Endodermal cell (in vitro differentiated cells): ENCODE measurements at regions not wholly inside any gene's neighbourhood (a gene's known extent, or its start where the extent isn't known, plus 50 kb on each side); places are given as distances from the start of the nearest gene placed in this dataset.
A peak's percentile ranks its signal among the peaks of the same experiment; 100 is the strongest.

ENCODE experiments used
- DNase-seq: peaks from one replicate; pipeline ENCODE4 v3.0.0-alpha.2; 2017
- H3K27ac ChIP-seq: 2 replicates; pipeline ENCODE4 v1.5.1; 2013; ENCODE audit warnings: mild to moderate bottlenecking, low read depth, low read length, moderate library complexity
- H3K27me3 ChIP-seq: 2 replicates; pipeline ENCODE4 v1.6.1; 2013; ENCODE audit warnings: mild to moderate bottlenecking, low read length, moderate library complexity; ENCODE audit not compliant: insufficient read depth, control insufficient read depth, poor library complexity, severe bottlenecking
- H3K36me3 ChIP-seq: 2 replicates; pipeline ENCODE4 v1.7.0; 2013; ENCODE audit warnings: mild to moderate bottlenecking, low read length, moderate library complexity; ENCODE audit not compliant: control insufficient read depth, insufficient read depth
- H3K4me1 ChIP-seq: one replicate; pipeline ENCODE4 v1.7.0; 2013; ENCODE audit warnings: low read length; ENCODE audit not compliant: control insufficient read depth, insufficient read depth
- H3K4me3 ChIP-seq: 2 replicates; pipeline ENCODE4 v1.5.1; 2013; ENCODE audit warnings: mild to moderate bottlenecking, low read length, moderate library complexity
- H3K9ac ChIP-seq: 2 replicates; pipeline ENCODE4 v1.6.1; 2013; ENCODE audit warnings: mild to moderate bottlenecking, low read length, moderate library complexity; ENCODE audit not compliant: poor library complexity, severe bottlenecking; ENCODE audit errors: extremely low read depth
- H3K9me3 ChIP-seq: 2 replicates; pipeline ENCODE4 v1.6.1; 2013; ENCODE audit warnings: mild to moderate bottlenecking, low read length, moderate library complexity; ENCODE audit not compliant: control insufficient read depth
- H3K27ac Mint-ChIP-seq: 2 replicates; pipeline ENCODE4 v1.8.0; 2020; ENCODE audit warnings: mixed read lengths
- H3K27me3 Mint-ChIP-seq: 2 replicates; pipeline ENCODE4 v1.8.0; 2021; ENCODE audit warnings: mild to moderate bottlenecking, mixed read lengths; ENCODE audit not compliant: insufficient read depth
- H3K36me3 Mint-ChIP-seq: 2 replicates; pipeline ENCODE4 v1.8.0; 2020; ENCODE audit warnings: low read depth, mixed read lengths
- H3K4me1 Mint-ChIP-seq: 2 replicates; pipeline ENCODE4 v1.8.0; 2020; ENCODE audit warnings: mixed read lengths
- H3K4me3 Mint-ChIP-seq: 2 replicates; pipeline ENCODE4 v1.8.0; 2020; ENCODE audit warnings: mild to moderate bottlenecking, moderate library complexity, mixed read lengths
- H3K9me3 Mint-ChIP-seq: 2 replicates; pipeline ENCODE4 v1.8.0; 2020; ENCODE audit warnings: mild to moderate bottlenecking, mixed read lengths
- WGBS, 2 experiments: methylation state at CpG; one replicate each; pipeline versions ENCODE4 v1.1.5 to v1.1.7; 2013; ENCODE audit warnings: missing lambda C conversion rate in 2 of 2, mixed read lengths in 1 of 2; ENCODE audit not compliant: insufficient coverage in 1 of 2, insufficient read length in 1 of 2; 5-methylcytosine and 5-hydroxymethylcytosine counted together
- TF ChIP-seq, protein P1 (sequence below): fragments of 200-600 bp; sonication (generic); conservative IDR thresholded peaks from 2 replicates; pipeline ENCODE4 v1.5.0; 2021; ENCODE audit warnings: antibody characterized with exemption, mild to moderate bottlenecking

DNA sequence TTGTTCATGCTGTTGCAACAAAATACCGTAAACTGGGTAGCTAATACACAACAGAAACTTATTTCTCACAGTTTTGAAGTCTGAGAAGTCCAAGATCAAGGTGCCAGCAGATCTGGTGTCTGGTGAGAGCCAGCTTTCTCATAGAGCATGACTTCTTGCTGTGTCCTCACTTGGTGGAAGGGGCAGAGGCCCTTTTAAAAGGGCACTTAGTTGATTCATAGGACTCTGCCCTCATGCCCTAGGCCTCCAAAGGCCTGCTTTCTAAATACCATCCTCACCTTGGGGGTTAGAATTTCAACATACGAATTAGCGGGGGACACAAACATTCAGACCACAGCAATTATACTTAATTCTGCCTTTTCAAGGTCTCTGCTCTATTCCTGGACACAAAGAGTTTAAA, 52.3 kb upstream of the FDX1 start:
- Mint-ChIP-seq H3K36me3 (no peaks in the 10 kb centered on the region), H3K27me3 (no peaks in the 10 kb centered on the region), H3K27ac (peak overlapping the region; percentile 32), H3K4me3 (no peak overlapping the region), H3K9me3 (no peaks in the 10 kb centered on the region), H3K4me1 (peaks cover 7% of the 10 kb centered on the region)
- DNase-seq = no peak
- H3K9me3 ChIP-seq = no peaks in the 10 kb centered on the region
- TF ChIP-seq, protein P1, sequence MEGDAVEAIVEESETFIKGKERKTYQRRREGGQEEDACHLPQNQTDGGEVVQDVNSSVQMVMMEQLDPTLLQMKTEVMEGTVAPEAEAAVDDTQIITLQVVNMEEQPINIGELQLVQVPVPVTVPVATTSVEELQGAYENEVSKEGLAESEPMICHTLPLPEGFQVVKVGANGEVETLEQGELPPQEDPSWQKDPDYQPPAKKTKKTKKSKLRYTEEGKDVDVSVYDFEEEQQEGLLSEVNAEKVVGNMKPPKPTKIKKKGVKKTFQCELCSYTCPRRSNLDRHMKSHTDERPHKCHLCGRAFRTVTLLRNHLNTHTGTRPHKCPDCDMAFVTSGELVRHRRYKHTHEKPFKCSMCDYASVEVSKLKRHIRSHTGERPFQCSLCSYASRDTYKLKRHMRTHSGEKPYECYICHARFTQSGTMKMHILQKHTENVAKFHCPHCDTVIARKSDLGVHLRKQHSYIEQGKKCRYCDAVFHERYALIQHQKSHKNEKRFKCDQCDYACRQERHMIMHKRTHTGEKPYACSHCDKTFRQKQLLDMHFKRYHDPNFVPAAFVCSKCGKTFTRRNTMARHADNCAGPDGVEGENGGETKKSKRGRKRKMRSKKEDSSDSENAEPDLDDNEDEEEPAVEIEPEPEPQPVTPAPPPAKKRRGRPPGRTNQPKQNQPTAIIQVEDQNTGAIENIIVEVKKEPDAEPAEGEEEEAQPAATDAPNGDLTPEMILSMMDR = no peak
- no peak overlapping the region for H3K4me3 ChIP-seq
- no peak overlapping the region for H3K9ac ChIP-seq
- H3K36me3 ChIP-seq = no peaks in the 10 kb centered on the region
- WGBS, 2 experiments = 93 to 100% methylated on average over 3 of the region's 3 CpGs
- no peak overlapping the region for H3K27ac ChIP-seq
- no peaks in the 10 kb centered on the region for H3K27me3 ChIP-seq
- no peaks in the 10 kb centered on the region for H3K4me1 ChIP-seq

DNA sequence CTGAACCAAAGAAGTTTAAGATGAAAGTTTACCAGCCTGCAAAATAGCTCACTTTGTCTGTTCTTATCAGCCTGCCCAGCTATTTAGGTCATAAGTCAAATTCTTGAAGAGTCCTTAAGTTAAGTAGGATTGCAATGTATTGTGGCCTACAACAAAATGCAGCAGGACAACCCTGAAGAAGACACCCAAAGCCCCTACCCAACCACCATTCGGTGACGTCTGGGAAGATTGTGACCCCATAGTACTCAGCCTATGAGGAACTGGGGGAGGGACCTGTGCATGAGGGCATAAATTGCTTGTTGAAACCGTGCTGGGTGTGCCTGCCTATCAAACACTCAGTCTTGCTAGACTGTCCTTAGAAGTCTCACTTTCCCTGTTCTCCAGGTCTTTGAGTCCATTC, 50.5 kb upstream of the FDX1 start:
- H3K4me3 Mint-ChIP-seq = no peak overlapping the region
- TF ChIP-seq, protein P1 = no peak
- no peaks in the 10 kb centered on the region for H3K36me3 Mint-ChIP-seq
- no peaks in the 10 kb centered on the region for H3K9me3 ChIP-seq
- peaks cover 7% of the 10 kb centered on the region for H3K4me1 Mint-ChIP-seq
- peaks cover 11% of the 10 kb centered on the region for H3K9me3 Mint-ChIP-seq
- no peaks in the 10 kb centered on the region for H3K27me3 ChIP-seq
- DNase-seq = no peak
- H3K27ac Mint-ChIP-seq = no peak overlapping the region
- H3K27me3 Mint-ChIP-seq = no peaks in the 10 kb centered on the region
- H3K36me3 ChIP-seq = no peaks in the 10 kb centered on the region
- WGBS, 2 experiments = 87 to 92% methylated on average over 2 to 3 of the region's 3 CpGs
- H3K27ac ChIP-seq = no peak overlapping the region
- no peak overlapping the region for H3K4me3 ChIP-seq
- H3K9ac ChIP-seq = no peak overlapping the region
- no peaks in the 10 kb centered on the region for H3K4me1 ChIP-seq

DNA sequence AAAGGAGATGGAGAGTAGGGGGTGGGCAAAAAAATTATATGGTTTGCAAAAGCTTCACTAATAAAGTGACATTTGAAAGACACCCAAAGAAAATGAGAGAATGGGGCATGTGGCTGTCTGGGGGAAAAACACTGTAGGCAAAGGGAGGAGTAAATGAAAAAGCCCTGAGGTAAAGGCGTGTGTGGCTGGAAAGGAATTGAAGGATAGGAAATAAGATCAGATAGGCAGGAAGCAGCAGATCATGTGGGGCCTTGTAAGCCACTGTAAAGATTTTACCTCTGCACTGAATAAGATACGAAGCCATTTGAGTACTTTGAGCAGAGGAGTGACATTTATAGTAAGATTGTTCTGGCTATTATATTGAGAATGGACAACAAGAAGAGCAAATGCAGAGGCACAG, 49.8 kb upstream of the FDX1 start:
- Mint-ChIP-seq H3K27ac (no peak overlapping the region), H3K27me3 (no peaks in the 10 kb centered on the region), H3K4me1 (peaks cover 5% of the 10 kb centered on the region), H3K9me3 (peaks cover 11% of the 10 kb centered on the region), H3K4me3 (no peak overlapping the region), H3K36me3 (no peaks in the 10 kb centered on the region)
- no peak for DNase-seq
- H3K36me3 ChIP-seq = no peaks in the 10 kb centered on the region
- no peak overlapping the region for H3K27ac ChIP-seq
- WGBS, 2 experiments = 63 to 73% methylated on average over 2 of the region's 2 CpGs
- H3K27me3 ChIP-seq = no peaks in the 10 kb centered on the region
- TF ChIP-seq, protein P1 = no peak
- H3K9me3 ChIP-seq = no peaks in the 10 kb centered on the region
- no peak overlapping the region for H3K9ac ChIP-seq
- no peaks in the 10 kb centered on the region for H3K4me1 ChIP-seq
- no peak overlapping the region for H3K4me3 ChIP-seq
